ENCODE measurements at regions not wholly inside any gene's neighbourhood (a gene's known extent, or its start where the extent isn't known, plus 50 kb on each side); places are given as distances from the start of the nearest gene placed in this dataset.
A peak's percentile ranks its signal among the peaks of the same experiment; 100 is the strongest.

- no peak for TF ChIP-seq CBX5 (CRISPR knock-in tag; IDR thresholded peaks at IDR 0.05; ENCODE audit: borderline replicate concordance)
- no peak for TF ChIP-seq ZNF101 (CRISPR knock-in tag; IDR thresholded peaks at IDR 0.05; ENCODE audit: borderline replicate concordance, low read depth)
- no peak for TF ChIP-seq SNRNP70 (IDR thresholded peaks at IDR 0.05; ENCODE audit: low read depth, low read length)
- TF ChIP-seq TEAD3 (CRISPR knock-in tag; optimal IDR thresholded peaks at IDR 0.05; ENCODE audit: borderline replicate concordance), result no peak
- TF ChIP-seq ZNF746 (CRISPR knock-in tag; IDR thresholded peaks at IDR 0.05), result no peak
- TF ChIP-seq ZNF512 (CRISPR knock-in tag; IDR thresholded peaks at IDR 0.05), result no peak
- no peak for TF ChIP-seq ZUFSP (CRISPR knock-in tag; IDR thresholded peaks at IDR 0.05; ENCODE audit: borderline replicate concordance)
- TF ChIP-seq ZNF343 (CRISPR knock-in tag; IDR thresholded peaks at IDR 0.05), result no peak
- no peak for TF ChIP-seq MAF1 (CRISPR knock-in tag; IDR thresholded peaks at IDR 0.05; ENCODE audit: borderline replicate concordance)
Measured at GRCh38 chr1:30320581-30320890, 402.8 kb downstream of the MATN1 start (continued).

GRCh38 chr1:30319765-30320580 is 403.4 kb downstream of the MATN1 start:
- H3K9ac ChIP-seq (ENCODE audit: insufficient read depth, low read depth, low read length), result no peak overlapping the region
- TF ChIP-seq ZC3H4 (CRISPR knock-in tag; IDR thresholded peaks at IDR 0.05; ENCODE audit: borderline replicate concordance), result no peak
- peak; percentile 24; the same call in 1 of the 2 replicates for TF ChIP-seq ZNF629 (CRISPR knock-in tag; conservative IDR thresholded peaks at IDR 0.05)
- no peak for TF ChIP-seq ZFY (CRISPR knock-in tag; IDR thresholded peaks at IDR 0.05)
- no peak for TF ChIP-seq ARID3A (IDR thresholded peaks at IDR 0.05; ENCODE audit: low read depth, low read length)
- H3K4me3 ChIP-seq (replicated peaks in 1 of 3; ENCODE audit: insufficient read depth in 1 of 3, low read depth in 2 of 3, low read length in 3 of 3), result no peak overlapping the region
- H2AFZ ChIP-seq (ENCODE audit: low read length), result no peak overlapping the region
- BruUV-seq (replicated peaks), result no TSS peak
- FAIRE-seq (no peak), DNase-seq (ENCODE audit: low spot score) (no peak), ATAC-seq (no peak)
- H3K36me3 ChIP-seq (replicated peaks in 1 of 2; ENCODE audit: control insufficient read depth in 1 of 2, insufficient read depth in 2 of 2, low read length in 2 of 2), result no peaks in the 10 kb centered on the region
- no peaks in the 10 kb centered on the region for H3K9me3 ChIP-seq (ENCODE audit: low read length)
- no peaks in the 10 kb centered on the region for H3K4me1 ChIP-seq (ENCODE audit: insufficient read depth, low read length)
- H4K20me1 ChIP-seq (ENCODE audit: insufficient read depth, low read length), result no peaks in the 10 kb centered on the region
- intact Hi-C loops (cut with micrococcal nuclease; ENCODE audit: unreplicated experiment) (no loop called here), in situ Hi-C loops (cut with HindIII; ENCODE audit: extremely low pct_ligation_motif_present, low pct_unique_long_range_greater_than_20kb) (no loop called here)
- 0% methylated on average over 9 of the region's 11 CpGs for WGBS (ENCODE audit: low lambda C conversion rate)
- no peak overlapping the region for H3K27ac ChIP-seq (ENCODE audit: extremely low read length, insufficient read depth, low read length)
- CTCF ChIA-PET (ENCODE audit: low intra/inter-chr PET ratio, low total read pairs), result no interaction called here
- POLR2A ChIA-PET, result no interaction called here
- peaks cover 0 to 2% of the 10 kb centered on the region in 2 experiments; a peak in 2 of 5 replicates for H3K27me3 ChIP-seq (ENCODE audit: control insufficient read depth in 1 of 2, insufficient read depth in 2 of 2, low read length in 2 of 2)
- no peak overlapping the region for H3K4me2 ChIP-seq (ENCODE audit: low read depth, low read length)
- H3K79me2 ChIP-seq (ENCODE audit: insufficient read depth, low read length), result no peaks in the 10 kb centered on the region
